T-cell (primary cell): ENCODE measurements at regions not wholly inside any gene's neighbourhood (a gene's known extent, or its start where the extent isn't known, plus 50 kb on each side); places are given as distances from the start of the nearest gene placed in this dataset.

Experiments
- ATAC-seq, 4 experiments: fragments of 200-7000 bp in 3 of 4; fragments of 150-1000 bp in 1 of 4; cut with Tn5 transposase; replicated peaks in 1 of 4; 1 replicate in 3 of 4; 2 replicates in 1 of 4; pipeline ENCODE4 v1.10.0; 2021; ENCODE audit warnings: moderate library complexity in 3 of 4, mild to moderate bottlenecking in 2 of 4, moderate number of reproducible peaks in 1 of 4
- CTCF ChIA-PET, 2 donors: fragments of 300-600 bp; sonication (Branson Sonifier 250); formaldehyde crosslinking; loops; one replicate each; lab custom pipeline; 2022; ENCODE audit warnings: antibody characterized with exemption in 2 of 2; lab: Charles Lee
- POLR2A ChIA-PET, 2 donors: fragments of 300-600 bp; sonication (Branson Sonifier 250); formaldehyde crosslinking; loops; one replicate each; lab custom pipeline; 2022; ENCODE audit warnings: antibody characterized with exemption in 2 of 2; lab: Charles Lee
- DNase-seq, 35 experiments: peaks; one replicate each; pipeline versions ENCODE4 v3.0.0 to v3.0.0-alpha.2; 2013 to 2023
- H3K27ac ChIP-seq: one replicate; pipeline ENCODE4 v1.5.1; 2013; ENCODE audit warnings: low read length
- H3K27me3 ChIP-seq, 2 experiments: replicated peaks in 1 of 2; 1 replicate in 1 of 2; 2 replicates in 1 of 2; pipeline versions ENCODE4 v1.6.1 to v1.7.0; 2013; ENCODE audit warnings: low read length in 1 of 2, mixed read lengths in 1 of 2; ENCODE audit not compliant: control insufficient read depth in 2 of 2, insufficient read depth in 2 of 2; ENCODE audit errors: extremely low read depth in 1 of 2
- H3K36me3 ChIP-seq, 2 donors: 1 replicate in 1 of 2; 2 replicates in 1 of 2; pipeline versions ENCODE4 v1.6.1 to v1.7.0; 2013; ENCODE audit warnings: low read length in 1 of 2; ENCODE audit not compliant: control insufficient read depth in 2 of 2, insufficient read depth in 1 of 2; ENCODE audit errors: extremely low read depth in 1 of 2
- H3K4me1 ChIP-seq, 2 experiments: 1 replicate in 1 of 2; 2 replicates in 1 of 2; pipeline versions ENCODE4 v1.6.1 to v1.7.0; 2013; ENCODE audit warnings: low read length in 2 of 2, mixed read lengths in 1 of 2; ENCODE audit not compliant: insufficient read depth in 2 of 2, control insufficient read depth in 1 of 2; ENCODE audit errors: extremely low read depth in 1 of 2
- H3K4me3 ChIP-seq, 2 donors: 1 replicate in 1 of 2; 2 replicates in 1 of 2; pipeline versions ENCODE4 v1.5.1 to v1.7.0; 2013; ENCODE audit warnings: mild to moderate bottlenecking in 2 of 2, low read length in 1 of 2, moderate library complexity in 1 of 2; ENCODE audit not compliant: control insufficient read depth in 1 of 2; ENCODE audit errors: extremely low read depth in 1 of 2
- H3K9me3 ChIP-seq: 2 replicates; pipeline ENCODE4 v1.7.0; 2013
- H3K27ac Mint-ChIP-seq, 2 donors: one replicate each; pipeline ENCODE4 v1.8.0; 2020 to 2021; ENCODE audit warnings: mild to moderate bottlenecking in 2 of 2, mixed read lengths in 2 of 2
- H3K27me3 Mint-ChIP-seq, 2 donors: one replicate each; pipeline ENCODE4 v1.8.0; 2021 to 2022; ENCODE audit warnings: mixed read lengths in 2 of 2
- H3K36me3 Mint-ChIP-seq: one replicate; pipeline ENCODE4 v1.8.0; 2021; ENCODE audit warnings: mixed read lengths
- H3K4me1 Mint-ChIP-seq, 3 donors: one replicate each; pipeline ENCODE4 v1.8.0; 2020 to 2022; ENCODE audit warnings: mixed read lengths in 3 of 3, mild to moderate bottlenecking in 1 of 3
- H3K4me3 Mint-ChIP-seq, 3 donors: one replicate each; pipeline ENCODE4 v1.8.0; 2020 to 2022; ENCODE audit warnings: mild to moderate bottlenecking in 3 of 3, mixed read lengths in 3 of 3, moderate library complexity in 3 of 3
- H3K9me3 Mint-ChIP-seq, 3 donors: one replicate each; pipeline ENCODE4 v1.8.0; 2020 to 2022; ENCODE audit warnings: mixed read lengths in 3 of 3
- WGBS: methylation state at CpG from one replicate; pipeline ENCODE4 v1.1.5; 2013; ENCODE audit warnings: missing lambda C conversion rate; ENCODE audit not compliant: insufficient coverage; 5-methylcytosine and 5-hydroxymethylcytosine counted together

DNA sequence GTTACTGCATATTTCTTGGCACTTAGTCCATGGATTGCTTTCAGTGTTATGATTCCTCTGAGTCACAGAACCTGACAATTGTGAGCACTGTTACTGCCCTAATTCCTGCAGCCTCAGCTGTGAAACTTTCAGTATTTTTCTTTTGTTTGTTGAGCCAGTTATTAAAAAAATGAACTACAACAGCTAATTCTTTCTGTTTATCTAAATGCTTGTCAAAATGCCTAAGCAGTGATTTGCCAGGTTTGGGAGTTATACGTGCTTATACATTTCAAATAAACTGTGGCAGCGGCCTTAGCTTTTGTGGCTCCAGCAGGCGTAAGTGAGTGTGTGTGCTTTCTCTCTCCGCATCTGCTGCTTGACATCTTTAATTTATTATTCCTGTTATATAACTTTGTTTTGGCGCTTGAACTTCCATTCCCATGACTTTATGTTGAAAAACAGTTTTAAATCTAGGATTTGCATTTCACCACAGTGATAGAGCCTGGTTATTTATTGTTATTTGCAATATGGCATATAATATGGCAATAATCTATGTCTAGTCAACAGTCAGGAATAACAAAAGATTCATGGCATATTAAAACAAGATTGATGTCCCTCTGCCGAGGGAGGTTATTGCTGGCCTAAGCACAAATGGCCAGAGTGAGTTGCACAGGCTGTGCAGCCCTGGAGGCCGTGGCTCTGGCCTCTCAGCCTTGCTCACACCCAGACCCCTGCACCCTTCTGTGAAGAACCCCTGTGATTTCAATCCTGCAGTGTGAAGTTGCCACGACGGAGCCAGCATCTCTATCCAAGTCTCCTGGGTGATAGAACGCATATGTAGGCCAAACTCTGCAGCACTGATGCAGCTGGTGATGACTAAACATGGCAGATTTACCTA is 303.4 kb downstream of the THBS2 start:
- Mint-ChIP-seq H3K27me3 (peaks cover 16 to 32% of the 10 kb centered on the region in 2 donors), H3K4me3 (no peak overlapping the region), H3K9me3 (no peaks in the 10 kb centered on the region), H3K27ac (no peak overlapping the region), H3K4me1 (peaks cover 0 to 3% (median 0%) of the 10 kb centered on the region in 3 donors), H3K36me3 (no peaks in the 10 kb centered on the region)
- H3K9me3 ChIP-seq, result no peaks in the 10 kb centered on the region
- no peaks in the 10 kb centered on the region for H3K4me1 ChIP-seq
- H3K27me3 ChIP-seq, result peaks cover 0 to 13% of the 10 kb centered on the region in 2 experiments
- CTCF ChIA-PET, result no interaction called here
- H3K36me3 ChIP-seq, result no peaks in the 10 kb centered on the region
- DNase-seq (no peak), ATAC-seq (no peak)
- H3K4me3 ChIP-seq, result no peak overlapping the region
- no peak overlapping the region for H3K27ac ChIP-seq
- 67% methylated on average over 6 of the region's 10 CpGs for WGBS
- POLR2A ChIA-PET, result no interaction called here

DNA sequence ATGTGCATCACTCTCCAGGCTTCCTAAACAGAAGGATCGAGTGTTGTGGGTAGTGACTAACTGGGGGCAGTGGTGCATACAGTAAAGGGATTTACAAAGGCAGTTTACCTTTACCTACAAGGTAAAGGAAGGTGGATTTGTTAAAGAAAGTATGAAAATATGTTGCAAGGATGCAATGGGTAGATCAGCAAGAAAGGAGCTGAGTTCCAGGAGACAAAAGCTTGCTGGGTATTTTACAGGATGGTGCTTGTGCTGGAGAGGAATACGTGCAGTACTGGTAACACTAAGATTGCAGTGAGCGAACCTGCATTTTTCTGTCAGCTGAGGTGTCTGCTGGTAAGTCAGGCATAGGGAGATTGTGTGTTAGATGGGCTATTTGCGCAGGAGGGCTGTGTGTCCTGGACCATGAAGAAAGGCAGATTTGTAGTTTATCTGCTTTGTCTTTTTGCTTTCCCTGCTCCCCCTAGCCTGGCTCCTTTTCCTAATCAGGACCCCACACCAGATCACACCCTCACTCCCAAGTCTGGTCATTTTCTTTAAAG is 304.6 kb downstream of the THBS2 start:
- no peak overlapping the region for H3K4me3 ChIP-seq
- Mint-ChIP-seq H3K9me3 (no peaks in the 10 kb centered on the region), H3K4me1 (peaks cover 0 to 3% (median 0%) of the 10 kb centered on the region in 3 donors), H3K27me3 (peaks cover 16 to 28% of the 10 kb centered on the region in 2 donors), H3K4me3 (no peak overlapping the region), H3K36me3 (no peaks in the 10 kb centered on the region), H3K27ac (no peak overlapping the region)
- no peak overlapping the region for H3K27ac ChIP-seq
- H3K36me3 ChIP-seq, result no peaks in the 10 kb centered on the region
- ATAC-seq (no peak), DNase-seq (no peak)
- H3K9me3 ChIP-seq, result no peaks in the 10 kb centered on the region
- ChIA-PET POLR2A (no interaction called here), CTCF (no interaction called here)
- H3K4me1 ChIP-seq, result no peaks in the 10 kb centered on the region
- peaks cover 0 to 13% of the 10 kb centered on the region in 2 experiments for H3K27me3 ChIP-seq
- WGBS, result 86% methylated on average over 2 of the region's 4 CpGs

DNA sequence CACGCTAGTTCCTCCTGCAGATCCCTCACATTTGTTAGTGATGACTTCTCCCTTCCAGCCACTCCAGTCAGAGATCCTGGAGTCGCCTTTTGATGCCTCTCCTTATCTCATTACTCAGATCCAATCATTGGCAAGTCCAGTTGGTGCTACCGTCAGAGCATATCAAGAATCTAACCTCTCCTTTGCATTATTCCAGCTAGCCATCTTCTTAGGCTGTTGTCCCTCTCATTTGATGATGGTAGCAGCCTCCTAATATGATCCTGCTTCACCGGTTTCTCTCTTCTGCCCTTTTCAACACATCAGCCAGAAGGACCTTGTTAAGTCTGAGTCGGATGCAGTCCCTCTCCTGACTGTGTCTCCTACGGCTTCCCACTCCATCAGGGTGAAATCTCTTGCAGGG is 305.6 kb downstream of the THBS2 start:
- H3K36me3 ChIP-seq, result no peaks in the 10 kb centered on the region
- POLR2A ChIA-PET, result no interaction called here
- 80% methylated on average over 6 of the region's 6 CpGs for WGBS
- Mint-ChIP-seq H3K4me1 (peaks cover 0 to 3% (median 0%) of the 10 kb centered on the region in 3 donors), H3K9me3 (no peaks in the 10 kb centered on the region), H3K4me3 (no peak overlapping the region), H3K27me3 (peaks cover 12 to 25% of the 10 kb centered on the region in 2 donors), H3K27ac (no peak overlapping the region), H3K36me3 (no peaks in the 10 kb centered on the region)
- no peak overlapping the region for H3K27ac ChIP-seq
- no peak overlapping the region for H3K4me3 ChIP-seq
- CTCF ChIA-PET, result no interaction called here
- peaks cover 0 to 13% of the 10 kb centered on the region in 2 experiments for H3K27me3 ChIP-seq
- DNase-seq (no peak), ATAC-seq (no peak)
- H3K4me1 ChIP-seq, result no peaks in the 10 kb centered on the region
- no peaks in the 10 kb centered on the region for H3K9me3 ChIP-seq

DNA sequence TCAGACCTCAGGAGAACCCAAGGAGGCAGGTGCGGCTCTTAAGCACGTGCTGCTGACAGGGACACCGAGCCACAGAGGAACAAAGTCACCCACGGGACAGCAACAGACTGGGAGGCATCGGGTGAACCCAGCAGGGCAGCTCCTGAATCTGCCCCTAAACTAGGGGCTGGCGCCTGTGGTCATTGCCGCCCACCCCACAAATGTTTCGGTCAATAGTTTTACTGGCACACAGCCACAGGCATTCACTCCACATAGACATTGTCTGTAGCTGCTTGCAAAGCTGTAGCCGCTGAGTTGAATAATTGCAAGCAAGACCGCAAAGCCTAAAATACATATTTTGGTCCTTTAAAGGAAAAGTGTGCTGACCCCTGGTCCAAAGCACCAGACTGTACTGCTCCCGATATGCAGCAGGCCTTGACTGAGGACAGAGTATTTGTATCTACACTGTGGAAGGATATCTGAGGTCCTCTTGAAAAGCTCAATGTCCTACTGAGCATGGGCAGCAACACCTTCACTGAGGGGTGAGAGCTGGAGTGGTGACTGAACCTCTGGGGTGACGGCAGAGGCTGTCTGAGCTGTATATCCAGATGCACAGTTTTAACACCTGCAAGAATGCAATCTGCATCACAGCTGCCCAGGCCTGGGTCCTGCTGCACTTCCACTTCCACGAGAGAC is 310.3 kb downstream of the THBS2 start:
- 86% methylated on average over 12 of the region's 13 CpGs for WGBS
- H3K4me3 ChIP-seq, result no peak overlapping the region
- ChIA-PET CTCF (no interaction called here), POLR2A (no interaction called here)
- Mint-ChIP-seq H3K36me3 (no peaks in the 10 kb centered on the region), H3K27ac (no peak overlapping the region), H3K9me3 (no peaks in the 10 kb centered on the region), H3K4me1 (peaks cover 0 to 3% (median 0%) of the 10 kb centered on the region in 3 donors), H3K4me3 (no peak overlapping the region), H3K27me3 (peaks cover 18 to 19% of the 10 kb centered on the region in 2 donors)
- DNase-seq (no peak), ATAC-seq (no peak)
- no peaks in the 10 kb centered on the region for H3K9me3 ChIP-seq
- H3K27ac ChIP-seq, result no peak overlapping the region
- no peaks in the 10 kb centered on the region for H3K4me1 ChIP-seq
- H3K27me3 ChIP-seq, result peaks cover 0 to 16% of the 10 kb centered on the region in 2 experiments
- H3K36me3 ChIP-seq, result no peaks in the 10 kb centered on the region

DNA sequence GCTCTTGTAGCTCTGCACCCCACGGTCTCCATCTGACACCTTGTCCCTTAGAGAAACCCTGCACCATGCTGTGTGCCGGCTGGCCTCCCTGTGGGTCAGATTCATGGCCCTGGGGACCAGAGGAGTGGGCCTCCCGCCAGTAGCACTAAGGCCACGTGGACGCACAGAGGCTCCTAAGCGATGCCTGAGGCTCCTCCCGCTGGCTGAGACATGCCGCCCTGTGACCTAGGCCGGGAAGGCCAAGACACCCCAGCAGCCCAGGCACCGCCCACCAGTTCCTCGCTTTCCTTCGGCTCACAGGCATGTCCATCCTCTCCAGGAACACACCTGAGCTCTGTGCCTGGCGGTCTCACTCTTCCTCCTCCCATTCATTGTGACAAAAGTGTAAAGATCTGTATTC is 311.0 kb downstream of the THBS2 start:
- POLR2A ChIA-PET, result no interaction called here
- no peak overlapping the region for H3K27ac ChIP-seq

DNA sequence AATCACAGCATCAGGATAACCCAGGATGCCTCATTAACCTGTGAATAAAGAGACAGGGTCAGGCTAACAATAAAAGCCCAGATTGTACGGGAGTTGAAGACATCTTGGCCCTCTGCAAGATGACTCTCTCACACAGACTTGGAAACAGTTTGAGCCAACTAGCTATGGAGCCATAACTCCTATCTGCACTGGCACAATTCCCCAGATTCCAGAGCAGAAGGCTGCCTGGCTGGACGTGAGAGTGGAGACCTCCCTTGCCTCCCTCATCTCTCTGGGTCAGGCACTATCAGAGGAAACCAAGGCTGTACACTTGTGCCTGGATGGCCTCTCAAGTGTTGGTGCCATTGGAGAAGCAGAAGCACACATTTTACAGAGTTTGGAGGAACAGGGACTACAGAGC is 312.6 kb downstream of the THBS2 start:
- no peak for DNase-seq
- Histone ChIP-seq H3K4me1 (no peaks in the 10 kb centered on the region), H3K36me3 (no peaks in the 10 kb centered on the region), H3K27ac (no peak overlapping the region), H3K27me3 (peaks cover 0 to 18% of the 10 kb centered on the region in 2 experiments), H3K4me3 (no peak overlapping the region), H3K9me3 (no peaks in the 10 kb centered on the region)
- Mint-ChIP-seq H3K9me3 (no peaks in the 10 kb centered on the region), H3K27me3 (peaks cover 18 to 20% of the 10 kb centered on the region in 2 donors), H3K4me1 (peaks cover 0 to under 1% (median 0%) of the 10 kb centered on the region in 3 donors), H3K4me3 (no peak overlapping the region), H3K27ac (no peak overlapping the region), H3K36me3 (no peaks in the 10 kb centered on the region)
- CTCF ChIA-PET, result no interaction called here
- WGBS, result 58% methylated on average over 1 of the region's 2 CpGs
- ATAC-seq, result no peak
- POLR2A ChIA-PET, result no interaction called here

More for the DNA sequence above, 311.0 kb downstream of the THBS2 start:
- peaks cover 0 to 15% of the 10 kb centered on the region in 2 experiments for H3K27me3 ChIP-seq
- peaks cover 14% of the 10 kb centered on the region in 2 donors for H3K27me3 Mint-ChIP-seq
- WGBS, result 91% methylated on average over 12 of the region's 13 CpGs
- no peaks in the 10 kb centered on the region for H3K4me1 ChIP-seq
- H3K4me3 Mint-ChIP-seq, result no peak overlapping the region
- CTCF ChIA-PET, result no interaction called here
- H3K36me3 Mint-ChIP-seq, result no peaks in the 10 kb centered on the region
- no peaks in the 10 kb centered on the region for H3K9me3 Mint-ChIP-seq
- H3K36me3 ChIP-seq, result no peaks in the 10 kb centered on the region
- DNase-seq (no peak), ATAC-seq (no peak)
- H3K4me1 Mint-ChIP-seq, result peaks cover 0 to 3% (median 0%) of the 10 kb centered on the region in 3 donors
- H3K9me3 ChIP-seq, result no peaks in the 10 kb centered on the region
- H3K27ac Mint-ChIP-seq, result no peak overlapping the region
- no peak overlapping the region for H3K4me3 ChIP-seq
